Liver (tissue), 8 donors: ENCODE measurements at regions not wholly inside any gene's neighbourhood (a gene's known extent, or its start where the extent isn't known, plus 50 kb on each side); places are given as distances from the start of the nearest gene placed in this dataset.

Experiments used
- DNase-seq: peaks from one replicate; pipeline ENCODE4 v3.0.0-alpha.2; 2017; ENCODE audit warnings: low spot score
- H3K27ac ChIP-seq, 2 donors: one replicate each; pipeline ENCODE4 v1.7.0; 2013; ENCODE audit warnings: inconsistent platforms in 2 of 2, low read length in 2 of 2, control low read depth in 1 of 2, low read depth in 1 of 2, mild to moderate bottlenecking in 1 of 2
- H3K27me3 ChIP-seq, 4 donors: one replicate each; pipeline versions ENCODE4 v1.6.1 to v1.7.0; 2013; ENCODE audit warnings: low read length in 3 of 4, inconsistent platforms in 1 of 4, mild to moderate bottlenecking in 1 of 4, moderate library complexity in 1 of 4; ENCODE audit not compliant: control insufficient read depth in 4 of 4, insufficient read depth in 4 of 4
- H3K36me3 ChIP-seq, 4 donors: one replicate each; pipeline versions ENCODE4 v1.6.1 to v1.7.0; 2013; ENCODE audit warnings: low read length in 3 of 4, mild to moderate bottlenecking in 3 of 4, low read depth in 1 of 4, moderate library complexity in 1 of 4; ENCODE audit not compliant: control insufficient read depth in 4 of 4, insufficient read depth in 3 of 4
- H3K4me1 ChIP-seq, 4 donors: one replicate each; pipeline versions ENCODE4 v1.6.1 to v1.7.0; 2013; ENCODE audit warnings: low read length in 3 of 4, mild to moderate bottlenecking in 3 of 4, moderate library complexity in 1 of 4; ENCODE audit not compliant: control insufficient read depth in 4 of 4, insufficient read depth in 4 of 4
- H3K4me3 ChIP-seq, 3 donors: one replicate each; pipeline versions ENCODE4 v1.6.1 to v1.7.0; 2013; ENCODE audit warnings: low read length in 3 of 3, control low read depth in 1 of 3, low read depth in 1 of 3, mild to moderate bottlenecking in 1 of 3
- H3K9ac ChIP-seq, 2 donors: one replicate each; pipeline ENCODE4 v1.7.0; 2013; ENCODE audit warnings: low read length in 2 of 2, mild to moderate bottlenecking in 2 of 2, moderate library complexity in 2 of 2, control low read depth in 1 of 2, low read depth in 1 of 2
- H3K9me3 ChIP-seq, 4 donors: one replicate each; pipeline versions ENCODE4 v1.6.1 to v1.7.0; 2013; ENCODE audit warnings: low read length in 3 of 4; ENCODE audit not compliant: control insufficient read depth in 4 of 4
- ATF3 ChIP-seq: IDR thresholded peaks from 2 replicates; pipeline ENCODE4 v1.6.1; 2016; ENCODE audit warnings: antibody characterized with exemption
- CTCF ChIP-seq: fragments of 150-350 bp; IDR thresholded peaks from 2 replicates; pipeline ENCODE4 v1.5.1; 2017; ENCODE audit warnings: improper control_type of control experiment, low read depth, low read length; ENCODE audit not compliant: missing input control
- EGR1 ChIP-seq, 2 donors: IDR thresholded peaks; 2 replicates each; pipeline ENCODE4 v1.6.1; 2016 to 2018; ENCODE audit warnings: antibody characterized with exemption in 2 of 2, low read depth in 2 of 2
- FOXA1 ChIP-seq: IDR thresholded peaks from 2 replicates; pipeline ENCODE4 v1.6.1; 2016; ENCODE audit warnings: antibody characterized with exemption
- FOXA2 ChIP-seq: IDR thresholded peaks from 2 replicates; pipeline ENCODE4 v1.6.1; 2016; ENCODE audit warnings: antibody characterized with exemption
- GABPA ChIP-seq, 2 donors: IDR thresholded peaks in 1 of 2; conservative IDR thresholded peaks in 1 of 2; 2 replicates each; pipeline ENCODE4 v1.6.1; 2016; ENCODE audit warnings: antibody characterized with exemption in 2 of 2, mild to moderate bottlenecking in 1 of 2, moderate library complexity in 1 of 2
- HNF4A ChIP-seq, 2 donors: conservative IDR thresholded peaks; 2 replicates each; pipeline ENCODE4 v1.6.1; 2016; ENCODE audit warnings: antibody characterized with exemption in 2 of 2, mild to moderate bottlenecking in 2 of 2
- HNF4G ChIP-seq: IDR thresholded peaks from 2 replicates; pipeline ENCODE4 v1.6.1; 2016; ENCODE audit warnings: antibody characterized with exemption
- JUND ChIP-seq, 2 donors: IDR thresholded peaks; 2 replicates each; pipeline ENCODE4 v1.6.1; 2016; ENCODE audit warnings: antibody characterized with exemption in 2 of 2
- NR2F2 ChIP-seq: IDR thresholded peaks from 2 replicates; pipeline ENCODE4 v1.6.1; 2016; ENCODE audit warnings: antibody characterized with exemption
- RAD21 ChIP-seq, 2 donors: IDR thresholded peaks; 2 replicates each; pipeline ENCODE4 v1.6.1; 2016; ENCODE audit warnings: antibody characterized with exemption in 2 of 2, mild to moderate bottlenecking in 2 of 2
- REST ChIP-seq: IDR thresholded peaks from 2 replicates; pipeline ENCODE4 v1.6.1; 2016; ENCODE audit warnings: antibody characterized with exemption, mild to moderate bottlenecking
- RXRA ChIP-seq, 2 donors: IDR thresholded peaks; 2 replicates each; pipeline ENCODE4 v1.6.1; 2017 to 2018; ENCODE audit warnings: antibody characterized with exemption in 2 of 2, mild to moderate bottlenecking in 1 of 2
- SP1 ChIP-seq: IDR thresholded peaks from 2 replicates; pipeline ENCODE4 v1.6.1; 2018; ENCODE audit warnings: antibody characterized with exemption, mild to moderate bottlenecking
- TAF1 ChIP-seq: conservative IDR thresholded peaks from 2 replicates; pipeline ENCODE4 v1.6.1; 2016; ENCODE audit warnings: antibody characterized with exemption, mild to moderate bottlenecking
- YY1 ChIP-seq: IDR thresholded peaks from 2 replicates; pipeline ENCODE4 v1.6.1; 2016; ENCODE audit warnings: antibody characterized with exemption, mild to moderate bottlenecking
- ZBTB33 ChIP-seq: IDR thresholded peaks from 2 replicates; pipeline ENCODE4 v1.6.1; 2016; ENCODE audit warnings: antibody characterized with exemption
- WGBS: extraction: QIAGEN DNeasy Blood & Tissue Kit; methylation state at CpG from one replicate; pipeline ENCODE4 v1.1.7; 2013; 5-methylcytosine and 5-hydroxymethylcytosine counted together
- TF ChIP-seq, protein P1 (sequence below): IDR thresholded peaks from 2 replicates; pipeline ENCODE4 v1.6.1; 2016; ENCODE audit warnings: antibody characterized with exemption
- donor health status: healthy.
- donor health status: healthy.
- donor health status: healthy.
- donor health status: healthy.
- donor health status: healthy.

DNA sequence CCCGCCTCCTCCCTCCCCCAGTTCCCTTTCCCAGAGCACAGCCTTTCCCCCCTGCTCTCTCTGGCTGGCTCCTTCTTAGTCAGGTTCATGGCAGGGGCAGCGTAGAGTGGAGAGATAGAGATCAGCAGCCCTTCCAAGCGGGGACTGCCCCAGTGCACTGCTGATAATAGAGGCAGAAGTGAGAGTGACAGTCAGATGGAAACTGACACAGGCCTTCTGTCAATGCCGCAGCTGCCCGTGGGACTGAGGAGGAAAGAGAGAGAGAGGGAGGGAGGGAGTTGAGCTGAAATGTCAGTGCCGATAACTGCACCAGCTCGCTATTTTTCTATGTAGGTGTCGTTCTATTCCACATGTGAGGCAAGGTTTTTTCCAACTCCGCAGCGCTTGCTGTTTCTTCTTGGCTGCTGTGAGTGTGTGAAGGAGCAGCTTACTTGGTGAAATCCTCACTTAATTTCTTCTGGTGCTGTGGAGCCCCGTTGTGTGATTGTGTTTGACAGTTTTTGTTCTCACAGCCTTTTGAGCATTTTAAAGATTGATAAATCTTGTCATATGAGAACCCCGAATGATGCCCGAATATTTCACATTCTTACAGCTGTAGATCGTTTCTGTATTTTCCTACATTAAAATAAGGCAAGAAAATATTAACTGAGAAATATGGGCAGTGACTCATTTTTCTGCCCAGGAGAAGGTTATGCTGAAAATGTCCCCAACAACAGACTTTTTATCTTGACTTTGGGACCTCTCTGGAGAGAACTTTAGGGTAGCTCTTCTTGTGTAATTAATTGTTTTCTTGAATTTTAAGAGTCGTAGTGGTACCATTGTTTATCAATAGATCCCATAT, 386.4 kb upstream of the MMS22L start:
- TF ChIP-seq SP1, result no peak
- no peak for TF ChIP-seq HNF4G
- TF ChIP-seq RXRA (IDR thresholded peaks at IDR 0.05), result no peak
- TF ChIP-seq FOXA2, result no peak
- DNase-seq, result no peak
- no peaks in the 10 kb centered on the region for H3K4me1 ChIP-seq
- no peak overlapping the region for H3K4me3 ChIP-seq
- H3K9me3 ChIP-seq, result no peaks in the 10 kb centered on the region
- H3K27ac ChIP-seq, result no peak overlapping the region
- H3K36me3 ChIP-seq, result no peaks in the 10 kb centered on the region
- H3K27me3 ChIP-seq, result no peaks in the 10 kb centered on the region
- H3K9ac ChIP-seq, result no peak overlapping the region
- 25% methylated on average over 15 of the region's 15 CpGs for WGBS

- Histone ChIP-seq H3K4me3 (no peak overlapping the region), H3K27me3 (no peaks in the 10 kb centered on the region), H3K36me3 (no peaks in the 10 kb centered on the region), H3K4me1 (no peaks in the 10 kb centered on the region), H3K9me3 (no peaks in the 10 kb centered on the region), H3K27ac (no peak overlapping the region), H3K9ac (no peak overlapping the region)
- DNase-seq, result no peak
- WGBS, result 72% methylated on average over 3 of the region's 3 CpGs
- no peak for TF ChIP-seq GABPA (IDR thresholded peaks at IDR 0.05 in 1 of 2, conservative IDR thresholded peaks at IDR 0.05 in 1 of 2)
- TF ChIP-seq FOXA2, result no peak
- TF ChIP-seq, protein P1, sequence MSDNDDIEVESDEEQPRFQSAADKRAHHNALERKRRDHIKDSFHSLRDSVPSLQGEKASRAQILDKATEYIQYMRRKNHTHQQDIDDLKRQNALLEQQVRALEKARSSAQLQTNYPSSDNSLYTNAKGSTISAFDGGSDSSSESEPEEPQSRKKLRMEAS, result no peak
- no peak for TF ChIP-seq RAD21 (IDR thresholded peaks at IDR 0.05)
- no peak for TF ChIP-seq YY1
- no peak for TF ChIP-seq FOXA1
- no peak for TF ChIP-seq CTCF
- no peak for TF ChIP-seq HNF4G
- no peak for TF ChIP-seq ATF3
- no peak for TF ChIP-seq JUND (IDR thresholded peaks at IDR 0.05)
- TF ChIP-seq NR2F2, result no peak
- no peak for TF ChIP-seq SP1
- no peak for TF ChIP-seq TAF1
- no peak for TF ChIP-seq HNF4A (conservative IDR thresholded peaks at IDR 0.05)
- TF ChIP-seq RXRA (IDR thresholded peaks at IDR 0.05), result no peak
- TF ChIP-seq REST, result no peak
- no peak for TF ChIP-seq ZBTB33
- TF ChIP-seq EGR1 (IDR thresholded peaks at IDR 0.05; ENCODE audit: low read depth in 2 of 2), result no peak
Observed at GRCh38 chr6:97674802-97675201, 391.8 kb upstream of the MMS22L start.
